ENCODE measurements at regions not wholly inside any gene's neighbourhood (a gene's known extent, or its start where the extent isn't known, plus 50 kb on each side); places are given as distances from the start of the nearest gene placed in this dataset.

DNA sequence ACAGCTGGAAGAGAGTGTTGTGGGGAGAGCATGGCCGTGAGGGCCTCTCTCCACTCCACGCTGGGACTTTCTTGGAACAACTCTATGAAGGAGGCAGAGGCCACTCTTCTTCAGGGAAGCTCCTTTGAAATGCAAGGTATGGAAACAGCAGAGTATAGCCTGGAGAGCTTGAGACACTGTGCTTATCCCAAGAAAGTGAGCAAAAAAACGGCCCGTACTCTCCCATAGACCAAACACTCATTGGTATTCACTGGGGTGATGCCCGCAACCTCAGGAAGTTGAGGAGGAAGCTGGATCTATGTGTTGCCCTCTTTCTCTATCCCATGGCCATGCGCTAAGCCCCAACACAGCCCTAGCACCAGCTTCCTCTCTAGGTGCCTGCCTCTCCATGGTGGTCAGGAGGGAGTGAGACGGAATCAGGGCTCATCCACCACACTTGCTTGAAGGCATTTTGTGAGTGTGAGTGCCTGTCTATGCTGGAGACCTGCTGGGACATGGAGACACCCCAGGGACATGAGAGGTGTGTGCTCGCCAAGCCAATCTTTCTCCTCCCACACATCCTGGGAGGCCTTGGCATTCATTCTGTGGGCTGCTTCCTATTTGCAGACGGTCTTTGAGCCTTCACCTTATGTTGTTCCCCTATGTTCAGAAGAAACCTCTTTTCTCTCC, 616.6 kb downstream of the IRX1 start:
- intact Hi-C loops (cut with DNase I): no loop called here
- Histone ChIP-seq H3K4me3 (no peak overlapping the region), H3K4me1 (no peaks in the 10 kb centered on the region), H3K27ac (no peak overlapping the region), H3K27me3 (no peaks in the 10 kb centered on the region), H3K9me3 (no peaks in the 10 kb centered on the region), H3K36me3 (no peaks in the 10 kb centered on the region)
- no peak for TF ChIP-seq POLR2AphosphoS5 (IDR thresholded peaks at IDR 0.05; ENCODE audit: insufficient read depth in 1 of 2, low read depth in 1 of 2)
- TF ChIP-seq POLR2A (IDR thresholded peaks at IDR 0.05): no peak
- TF ChIP-seq CTCF (IDR thresholded peaks at IDR 0.05): no peak
- peak in 1 of 2 donors; percentile 75 for DNase-seq (ENCODE audit: extremely low spot score in 2 of 2)

- no peak for TF ChIP-seq POLR2A (IDR thresholded peaks at IDR 0.05)
- no peak for TF ChIP-seq CTCF (IDR thresholded peaks at IDR 0.05)
- no peak for TF ChIP-seq POLR2AphosphoS5 (IDR thresholded peaks at IDR 0.05; ENCODE audit: insufficient read depth in 1 of 2, low read depth in 1 of 2)
- peak in 1 of 2 donors; percentile 34 for DNase-seq (ENCODE audit: extremely low spot score in 2 of 2)
- intact Hi-C loops (cut with DNase I): no loop called here
Observed at GRCh38 chr5:4212981-4213819, 617.6 kb downstream of the IRX1 start.

DNA sequence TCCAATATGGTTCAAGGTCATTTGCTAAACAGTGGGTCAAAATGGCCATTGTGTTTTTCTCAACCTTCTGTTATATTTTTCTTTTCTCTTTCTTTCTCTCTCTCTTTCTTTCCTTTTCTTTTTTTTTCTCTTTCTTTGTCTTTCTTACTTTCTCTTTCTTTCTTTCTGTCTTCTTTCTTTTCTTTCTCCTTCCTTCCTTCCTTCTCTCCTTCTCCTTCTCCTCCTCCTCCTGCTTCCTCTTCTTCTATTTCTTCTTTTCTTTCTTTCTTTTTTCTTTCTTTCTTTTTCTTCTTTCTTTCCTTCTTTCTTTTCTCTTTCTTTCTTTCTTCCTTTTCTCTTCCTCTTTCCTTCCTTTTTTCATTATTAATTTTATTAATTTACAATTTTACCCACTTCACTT, 619.5 kb downstream of the IRX1 start:
- Histone ChIP-seq H3K27me3 (no peaks in the 10 kb centered on the region), H3K4me1 (no peaks in the 10 kb centered on the region), H3K9me3 (no peaks in the 10 kb centered on the region), H3K27ac (no peak overlapping the region), H3K4me3 (no peak overlapping the region), H3K36me3 (no peaks in the 10 kb centered on the region)
- intact Hi-C loops (cut with DNase I): no loop called here
- TF ChIP-seq POLR2AphosphoS5 (IDR thresholded peaks at IDR 0.05; ENCODE audit: insufficient read depth in 1 of 2, low read depth in 1 of 2) (no peak), POLR2A (IDR thresholded peaks at IDR 0.05) (no peak), CTCF (IDR thresholded peaks at IDR 0.05) (no peak)
- no peak for DNase-seq (ENCODE audit: extremely low spot score in 2 of 2)

More at GRCh38 chr5:4212981-4213819, 617.6 kb downstream of the IRX1 start:
- Histone ChIP-seq H3K4me3 (no peak overlapping the region), H3K27me3 (no peaks in the 10 kb centered on the region), H3K4me1 (no peaks in the 10 kb centered on the region), H3K27ac (no peak overlapping the region), H3K9me3 (no peaks in the 10 kb centered on the region), H3K36me3 (no peaks in the 10 kb centered on the region)

DNA sequence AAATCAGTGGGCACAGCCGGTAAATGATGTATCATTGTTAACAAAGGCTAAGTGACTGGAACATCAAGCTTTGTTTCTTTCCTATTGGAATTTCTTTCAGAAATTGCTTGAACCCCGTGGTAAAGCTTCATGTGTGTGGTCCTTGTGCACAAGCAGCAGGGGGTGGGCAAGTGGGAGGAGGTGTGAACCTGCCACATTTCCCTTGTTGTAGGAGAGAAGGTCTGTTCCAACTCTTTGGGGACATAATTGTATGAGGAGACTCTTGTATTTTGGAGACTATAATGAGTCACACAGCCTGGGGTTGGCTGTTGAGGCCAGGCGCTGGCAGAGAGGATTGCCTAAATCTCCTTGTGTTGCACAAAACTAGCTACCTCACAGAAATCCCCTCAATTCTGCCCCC, 620.5 kb downstream of the IRX1 start:
- Histone ChIP-seq H3K27ac (no peak overlapping the region), H3K36me3 (no peaks in the 10 kb centered on the region), H3K9me3 (no peaks in the 10 kb centered on the region), H3K4me1 (no peaks in the 10 kb centered on the region), H3K4me3 (no peak overlapping the region), H3K27me3 (no peaks in the 10 kb centered on the region)
- intact Hi-C loops (cut with DNase I): no loop called here
- TF ChIP-seq POLR2A (IDR thresholded peaks at IDR 0.05) (no peak), CTCF (IDR thresholded peaks at IDR 0.05) (no peak), POLR2AphosphoS5 (IDR thresholded peaks at IDR 0.05; ENCODE audit: insufficient read depth in 1 of 2, low read depth in 1 of 2) (no peak)
- peak in 1 of 2 donors; percentile 32 for DNase-seq (ENCODE audit: extremely low spot score in 2 of 2)

GRCh38 chr5:4220016-4220415, 624.4 kb downstream of the IRX1 start:
- TF ChIP-seq POLR2AphosphoS5 (IDR thresholded peaks at IDR 0.05; ENCODE audit: insufficient read depth in 1 of 2, low read depth in 1 of 2) (no peak), POLR2A (IDR thresholded peaks at IDR 0.05) (no peak), CTCF (IDR thresholded peaks at IDR 0.05) (no peak)
- Histone ChIP-seq H3K4me1 (no peaks in the 10 kb centered on the region), H3K4me3 (no peak overlapping the region), H3K27me3 (no peaks in the 10 kb centered on the region), H3K9me3 (no peaks in the 10 kb centered on the region), H3K36me3 (no peaks in the 10 kb centered on the region), H3K27ac (no peak overlapping the region)
- DNase-seq (ENCODE audit: extremely low spot score in 2 of 2): peak in 1 of 2 donors; percentile 16
- intact Hi-C loops (cut with DNase I): no loop called here
